Stimulated activated CD8-positive, alpha-beta memory T cell treated with anti-CD3 and anti-CD28 coated beads, Interleukin-4, amount 100 ng/mL, for 4 hours (primary cell): ENCODE measurements at regions not wholly inside any gene's neighbourhood (a gene's known extent, or its start where the extent isn't known, plus 50 kb on each side); places are given as distances from the start of the nearest gene placed in this dataset.

Source experiments
- DNase-seq, 2 donors: peaks; one replicate each; pipeline ENCODE4 v3.0.0-alpha.2; 2020; ENCODE audit warnings: low read depth in 2 of 2, low spot score in 1 of 2

GRCh38 chr14:51473351-51473750, 178.4 kb upstream of the FRMD6 start:
- no peak for DNase-seq

- no peak for DNase-seq
These were observed 177.7 kb upstream of the FRMD6 start for GRCh38 chr14:51473808-51474565.

GRCh38 chr14:51474854-51475253, 176.9 kb upstream of the FRMD6 start:
- no peak for DNase-seq

- no peak for DNase-seq
These were observed 173.5 kb upstream of the FRMD6 start for GRCh38 chr14:51478175-51478621.

- DNase-seq, result no peak
These were observed 172.0 kb upstream of the FRMD6 start for GRCh38 chr14:51479584-51480325.

GRCh38 chr14:51481643-51482042, 170.1 kb upstream of the FRMD6 start:
- DNase-seq, result no peak

GRCh38 chr14:51482102-51482501, 169.6 kb upstream of the FRMD6 start:
- no peak for DNase-seq

GRCh38 chr14:51484485-51484884, 167.2 kb upstream of the FRMD6 start:
- no peak for DNase-seq

GRCh38 chr14:51485733-51486132, 166.0 kb upstream of the FRMD6 start:
- no peak for DNase-seq

GRCh38 chr14:51487848-51488247, 163.9 kb upstream of the FRMD6 start:
- DNase-seq, result no peak

GRCh38 chr14:51488569-51489220, 163.0 kb upstream of the FRMD6 start:
- no peak for DNase-seq

- DNase-seq, result no peak
These were observed 161.5 kb upstream of the FRMD6 start for GRCh38 chr14:51490205-51490604.

GRCh38 chr14:51491036-51491545, 160.6 kb upstream of the FRMD6 start:
- DNase-seq, result no peak

- no peak for DNase-seq
These were observed 159.9 kb upstream of the FRMD6 start for GRCh38 chr14:51491776-51492175.

GRCh38 chr14:51495319-51495718, 156.4 kb upstream of the FRMD6 start:
- DNase-seq, result no peak

GRCh38 chr14:51498411-51499227, 153.1 kb upstream of the FRMD6 start:
- no peak for DNase-seq

- DNase-seq, result no peak
These were observed 150.9 kb upstream of the FRMD6 start for GRCh38 chr14:51500776-51501175.

- DNase-seq, result no peak
These were observed 150.0 kb upstream of the FRMD6 start for GRCh38 chr14:51501746-51502145.

- DNase-seq, result no peak
These were observed 147.0 kb upstream of the FRMD6 start for GRCh38 chr14:51504669-51505068.

GRCh38 chr14:51507511-51507905, 144.2 kb upstream of the FRMD6 start:
- DNase-seq, result no peak

- no peak for DNase-seq
These were observed 143.7 kb upstream of the FRMD6 start for GRCh38 chr14:51507906-51508511.
